HCT116 (cell line): ENCODE measurements at regions not wholly inside any gene's neighbourhood (a gene's known extent, or its start where the extent isn't known, plus 50 kb on each side); places are given as distances from the start of the nearest gene placed in this dataset.

Source experiments
- ATAC-seq: fragments of 200-7000 bp; cut with Tn5 transposase; 2 replicates; pipeline ENCODE4 v1.9.1; 2020; ENCODE audit warnings: mild to moderate bottlenecking, moderate library complexity
- BruUV-seq: library from RNA; stranded (reverse); fragments of 400-500 nt; replicated peaks from 2 replicates; lab custom pipeline; 2021; lab: Mats Ljungman, UMichigan
- CTCF ChIA-PET: fragments of 300-600 bp; sonication (Branson Sonifier 250); formaldehyde crosslinking; loops from one replicate; lab custom pipeline; 2021; ENCODE audit warnings: antibody characterized with exemption; lab: Charles Lee
- POLR2A ChIA-PET: fragments of 300-600, 350-600 bp; sonication (Branson Sonifier 250); formaldehyde crosslinking; loops from one replicate; lab custom pipeline; 2021; ENCODE audit warnings: antibody characterized with exemption; lab: Charles Lee
- RAD21 ChIA-PET, 2 experiments: fragments of 300-600 bp; sonication (Branson Sonifier 250); formaldehyde crosslinking; loops; one replicate each; lab custom pipeline; 2023; ENCODE audit warnings: low total read pairs in 2 of 2; ENCODE audit not compliant: uncharacterized antibody in 2 of 2, unreplicated experiment in 2 of 2, low non-redundant PET in 1 of 2; lab: Charles Lee
- DNase-seq: peaks from one replicate; pipeline ENCODE4 v3.0.0-alpha.2; 2010; ENCODE audit warnings: low read depth, low spot score
- H2AFZ ChIP-seq: fragments of 200-600 bp; shearing (Covaris generic), sonication (generic); 2 replicates; pipeline ENCODE4 v1.6.1; 2017; ENCODE audit warnings: low read depth, mixed run types, mixed read lengths, antibody characterized with exemption, low read length; ENCODE audit not compliant: poor library complexity, severe bottlenecking
- H3K27ac ChIP-seq: 2 replicates; pipeline ENCODE4 v1.5.1; 2012; ENCODE audit warnings: low read depth, low read length
- H3K27me3 ChIP-seq: fragments of 200-600 bp; sonication (generic); 2 replicates; pipeline ENCODE4 v1.6.1; 2016; ENCODE audit warnings: mixed run types, low read length, mixed read lengths; ENCODE audit not compliant: insufficient read depth
- H3K36me3 ChIP-seq, 2 experiments: fragments of 200-500 bp in 1 of 2; fragments of 200-600 bp in 1 of 2; sonication (Bioruptor generic) in 1 of 2; sonication (generic) in 1 of 2; 2 replicates each; pipeline versions ENCODE4 v1.5.1 to v1.6.1; 2014 to 2016; ENCODE audit warnings: low read length in 2 of 2, inconsistent platforms in 1 of 2, mixed read lengths in 1 of 2, mixed run types in 1 of 2; ENCODE audit not compliant: insufficient read depth in 2 of 2, control insufficient read depth in 1 of 2
- H3K4me1 ChIP-seq, 2 experiments: fragments of 200-600 bp in 1 of 2; sonication (generic) in 1 of 2; 2 replicates each; pipeline versions ENCODE4 v1.5.1 to v1.6.1; 2012 to 2017; ENCODE audit warnings: low read length in 2 of 2, inconsistent platforms in 1 of 2, mild to moderate bottlenecking in 1 of 2, mixed read lengths in 1 of 2, mixed run types in 1 of 2, moderate library complexity in 1 of 2; ENCODE audit not compliant: insufficient read depth in 2 of 2, control insufficient read depth in 1 of 2
- H3K4me2 ChIP-seq: fragments of 200-600 bp; sonication (generic); 2 replicates; pipeline ENCODE4 v1.6.1; 2017; ENCODE audit warnings: mixed run types, low read length, mixed read lengths
- H3K4me3 ChIP-seq, 2 experiments: fragments of 200-600 bp in 1 of 2; sonication (generic) in 1 of 2; replicated peaks in 1 of 2; 2 replicates each; pipeline ENCODE4 v1.5.1; 2011 to 2016; ENCODE audit warnings: low read length in 2 of 2, control low read depth in 1 of 2, low read depth in 1 of 2, mild to moderate bottlenecking in 1 of 2, mixed read lengths in 1 of 2, mixed run types in 1 of 2
- H3K79me2 ChIP-seq: fragments of 200-600 bp; sonication (generic); 2 replicates; pipeline ENCODE4 v1.6.1; 2017; ENCODE audit warnings: mild to moderate bottlenecking, mixed run types, low read length, moderate library complexity, mixed read lengths; ENCODE audit not compliant: insufficient read depth
- H3K9ac ChIP-seq: fragments of 200-600 bp; sonication (generic); 2 replicates; pipeline ENCODE4 v1.6.1; 2016; ENCODE audit warnings: low read length, mixed read lengths
- H3K9me2 ChIP-seq: fragments of 200-600 bp; sonication (generic), shearing (Covaris generic); 2 replicates; pipeline ENCODE4 v1.6.1; 2017; ENCODE audit warnings: mixed run types, mild to moderate bottlenecking, moderate library complexity; ENCODE audit not compliant: insufficient read depth
- H3K9me3 ChIP-seq, 2 experiments: fragments of 200-500 bp in 1 of 2; fragments of 200-600 bp in 1 of 2; sonication (Bioruptor generic) in 1 of 2; sonication (generic) in 1 of 2; 2 replicates each; pipeline ENCODE4 v1.6.1; 2014 to 2017; ENCODE audit warnings: low read length in 2 of 2, mixed read lengths in 2 of 2, inconsistent platforms in 1 of 2, low read depth in 1 of 2, mild to moderate bottlenecking in 1 of 2, mixed run types in 1 of 2, moderate library complexity in 1 of 2; ENCODE audit not compliant: control insufficient read depth in 1 of 2, insufficient read depth in 1 of 2
- H4K20me1 ChIP-seq: fragments of 200-600 bp; sonication (generic), shearing (Covaris generic); 2 replicates; pipeline ENCODE4 v1.6.1; 2017; ENCODE audit warnings: mixed run types, mild to moderate bottlenecking, moderate library complexity; ENCODE audit not compliant: insufficient read depth
- ATF3 ChIP-seq: IDR thresholded peaks from 2 replicates; pipeline ENCODE4 v1.6.1; 2012
- CBX3 ChIP-seq: IDR thresholded peaks from 2 replicates; pipeline ENCODE4 v1.6.1; 2012; ENCODE audit warnings: low read depth
- CEBPB ChIP-seq: IDR thresholded peaks from 2 replicates; pipeline ENCODE4 v1.6.1; 2012; ENCODE audit warnings: low read depth
- CTCF ChIP-seq, 3 experiments: fragments of 200-600 bp in 1 of 3; sonication (generic) in 1 of 3; IDR thresholded peaks in 2 of 3; conservative IDR thresholded peaks in 1 of 3; 2 replicates each; pipeline ENCODE4 v1.5.1; 2012 to 2017; ENCODE audit warnings: low read depth in 2 of 3, low read length in 2 of 3, antibody characterized with exemption in 1 of 3, borderline replicate concordance in 1 of 3, control low read depth in 1 of 3, mild to moderate bottlenecking in 1 of 3, mixed read lengths in 1 of 3, mixed run types in 1 of 3, moderate library complexity in 1 of 3; ENCODE audit not compliant: insufficient read depth in 1 of 3
- EGR1 ChIP-seq: IDR thresholded peaks from 2 replicates; pipeline ENCODE4 v1.6.1; 2012; ENCODE audit warnings: low read depth
- ELF1 ChIP-seq: IDR thresholded peaks from 2 replicates; pipeline ENCODE4 v1.6.1; 2012; ENCODE audit warnings: low read depth, borderline replicate concordance
- EZH2 ChIP-seq: fragments of 200-600 bp; sonication (generic); IDR thresholded peaks from 2 replicates; pipeline ENCODE4 v1.6.1; 2017; ENCODE audit warnings: antibody characterized with exemption, mixed run types
- EZH2phosphoT487 ChIP-seq: fragments of 200-600 bp; IDR thresholded peaks from 2 replicates; pipeline ENCODE4 v1.6.1; 2018; ENCODE audit warnings: antibody characterized with exemption, borderline replicate concordance
- FOSL1 ChIP-seq: IDR thresholded peaks from 2 replicates; pipeline ENCODE4 v1.6.1; 2012; ENCODE audit warnings: low read depth
- JUND ChIP-seq: IDR thresholded peaks from 2 replicates; pipeline ENCODE4 v1.6.1; 2012
- POLR2AphosphoS5 ChIP-seq: IDR thresholded peaks from 2 replicates; pipeline ENCODE4 v1.6.1; 2011; ENCODE audit warnings: mild to moderate bottlenecking, low read depth, low read length, moderate library complexity
- RAD21 ChIP-seq: IDR thresholded peaks from 2 replicates; pipeline ENCODE4 v1.6.1; 2012; ENCODE audit warnings: low read depth, mild to moderate bottlenecking
- SIN3A ChIP-seq: IDR thresholded peaks from 2 replicates; pipeline ENCODE4 v1.6.1; 2012; ENCODE audit warnings: low read depth
- SP1 ChIP-seq: IDR thresholded peaks from 2 replicates; pipeline ENCODE4 v1.6.1; 2012; ENCODE audit warnings: low read depth
- SRF ChIP-seq: IDR thresholded peaks from 2 replicates; pipeline ENCODE4 v1.6.1; 2012; ENCODE audit warnings: low read depth
- TCF7L2 ChIP-seq: IDR thresholded peaks from 2 replicates; pipeline ENCODE4 v1.7.0; 2011; ENCODE audit warnings: borderline replicate concordance, inconsistent platforms; ENCODE audit not compliant: insufficient read depth, insufficient read length; ENCODE audit errors: extremely low read depth
- YY1 ChIP-seq: IDR thresholded peaks from 2 replicates; pipeline ENCODE4 v1.6.1; 2011; ENCODE audit warnings: low read length, low read depth, moderate library complexity, mild to moderate bottlenecking; ENCODE audit not compliant: insufficient replicate concordance; ENCODE audit errors: extremely low read depth
- ZFX ChIP-seq: fragments of 450-650 bp; IDR thresholded peaks from 2 replicates; pipeline ENCODE4 v1.6.1; 2017
- ZNF274 ChIP-seq: fragments of 200-500 bp; sonication (Bioruptor generic); IDR thresholded peaks from 2 replicates; pipeline ENCODE4 v1.6.1; 2014; ENCODE audit warnings: mild to moderate bottlenecking, low read depth, low read length, inconsistent platforms
- intact Hi-C: fragments of 100-400 bp; cut with micrococcal nuclease; formaldehyde crosslinking; loops from 2 replicates; pipeline ENCODE4 v1.10.0; 2022

DNA sequence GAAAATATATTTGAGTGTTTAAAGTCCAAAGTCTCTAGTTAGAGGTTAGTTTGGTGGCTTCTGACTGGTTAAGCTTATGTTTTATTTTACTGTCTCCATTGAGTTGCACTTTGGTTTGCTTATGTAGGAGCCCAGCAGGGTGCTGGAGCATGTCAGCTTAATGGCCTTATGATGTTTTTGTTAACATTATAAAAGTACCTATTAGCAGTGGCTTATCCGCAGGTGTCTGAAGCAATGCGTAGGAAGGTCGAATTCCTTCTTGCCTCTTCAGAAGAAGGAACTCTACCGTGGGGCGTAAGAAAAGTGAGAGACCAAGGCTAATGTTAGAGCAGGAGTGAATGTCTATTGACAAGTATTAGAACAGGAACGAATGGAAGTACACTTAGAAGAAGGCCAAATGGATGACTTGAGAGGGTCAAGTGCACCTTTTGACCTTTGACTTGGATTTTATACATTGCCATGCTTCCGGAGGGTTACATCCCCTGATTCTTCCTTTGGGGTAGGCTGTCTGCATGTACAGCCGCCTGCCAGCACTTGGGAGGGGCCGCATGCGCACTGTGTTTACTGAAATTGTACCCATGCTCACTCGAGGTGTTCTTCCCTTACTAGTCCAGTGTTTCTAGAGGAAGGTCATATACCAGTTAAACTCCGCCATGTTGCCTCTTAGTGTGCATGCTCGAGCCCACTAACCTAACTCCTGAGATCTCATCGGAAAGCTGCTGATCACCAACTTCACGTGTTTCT lies 793.9 kb upstream of the PCDH9 start:
- H2AFZ ChIP-seq, result no peak overlapping the region

More for the DNA sequence above, 793.9 kb upstream of the PCDH9 start:
- no peaks in the 10 kb centered on the region for H3K9me3 ChIP-seq
- H4K20me1 ChIP-seq, result no peaks in the 10 kb centered on the region
- no peak overlapping the region for H3K4me2 ChIP-seq
- H3K9me2 ChIP-seq, result no peaks in the 10 kb centered on the region
- no peaks in the 10 kb centered on the region for H3K27me3 ChIP-seq
- no TSS peak for BruUV-seq
- DNase-seq (no peak), ATAC-seq (no peak)
- POLR2A ChIA-PET, result no interaction called here
- H3K79me2 ChIP-seq, result no peaks in the 10 kb centered on the region
- RAD21 ChIA-PET, result no interaction called here
- H3K9ac ChIP-seq, result no peak overlapping the region
- no peaks in the 10 kb centered on the region for H3K4me1 ChIP-seq
- H3K27ac ChIP-seq, result no peak overlapping the region
- TF ChIP-seq EZH2 (no peak), CTCF (IDR thresholded peaks at IDR 0.05 in 2 of 3, conservative IDR thresholded peaks at IDR 0.05 in 1 of 3; ENCODE audit: borderline replicate concordance in 1 of 3, insufficient read depth in 1 of 3, low read depth in 2 of 3, low read length in 2 of 3) (no peak), ELF1 (no peak), CBX3 (no peak), YY1 (no peak), EGR1 (no peak), POLR2AphosphoS5 (no peak), ATF3 (no peak), SRF (no peak), ZFX (no peak), SIN3A (no peak), FOSL1 (no peak), RAD21 (no peak), CEBPB (no peak), SP1 (no peak), JUND (no peak), ZNF274 (no peak), TCF7L2 (no peak), EZH2phosphoT487 (no peak)
- CTCF ChIA-PET, result no interaction called here
- intact Hi-C loops, result no loop called here
- H3K4me3 ChIP-seq, result no peak overlapping the region
- H3K36me3 ChIP-seq, result no peaks in the 10 kb centered on the region
